ENCODE measurements at regions not wholly inside any gene's neighbourhood (a gene's known extent, or its start where the extent isn't known, plus 50 kb on each side); places are given as distances from the start of the nearest gene placed in this dataset.

- no peak for TF ChIP-seq EZH2 (IDR thresholded peaks at IDR 0.05; ENCODE audit: borderline replicate concordance, low read depth, low read length, poor library complexity, severe bottlenecking)
- TF ChIP-seq, protein P1, sequence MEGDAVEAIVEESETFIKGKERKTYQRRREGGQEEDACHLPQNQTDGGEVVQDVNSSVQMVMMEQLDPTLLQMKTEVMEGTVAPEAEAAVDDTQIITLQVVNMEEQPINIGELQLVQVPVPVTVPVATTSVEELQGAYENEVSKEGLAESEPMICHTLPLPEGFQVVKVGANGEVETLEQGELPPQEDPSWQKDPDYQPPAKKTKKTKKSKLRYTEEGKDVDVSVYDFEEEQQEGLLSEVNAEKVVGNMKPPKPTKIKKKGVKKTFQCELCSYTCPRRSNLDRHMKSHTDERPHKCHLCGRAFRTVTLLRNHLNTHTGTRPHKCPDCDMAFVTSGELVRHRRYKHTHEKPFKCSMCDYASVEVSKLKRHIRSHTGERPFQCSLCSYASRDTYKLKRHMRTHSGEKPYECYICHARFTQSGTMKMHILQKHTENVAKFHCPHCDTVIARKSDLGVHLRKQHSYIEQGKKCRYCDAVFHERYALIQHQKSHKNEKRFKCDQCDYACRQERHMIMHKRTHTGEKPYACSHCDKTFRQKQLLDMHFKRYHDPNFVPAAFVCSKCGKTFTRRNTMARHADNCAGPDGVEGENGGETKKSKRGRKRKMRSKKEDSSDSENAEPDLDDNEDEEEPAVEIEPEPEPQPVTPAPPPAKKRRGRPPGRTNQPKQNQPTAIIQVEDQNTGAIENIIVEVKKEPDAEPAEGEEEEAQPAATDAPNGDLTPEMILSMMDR (conservative IDR thresholded peaks at IDR 0.05; ENCODE audit: low read depth, low read length) = no peak
Observed at GRCh38 chr4:106595906-106596305, 227.3 kb upstream of the GIMD1 start.
